Astrocyte (in vitro differentiated cells and primary cell): ENCODE measurements at regions not wholly inside any gene's neighbourhood (a gene's known extent, or its start where the extent isn't known, plus 50 kb on each side); places are given as distances from the start of the nearest gene placed in this dataset.

Experiments used
- DNase-seq: peaks from one replicate; pipeline ENCODE4 v3.0.0-alpha.2; 2010; ENCODE audit warnings: low read depth
- FAIRE-seq: peaks from 2 replicates; lab custom pipeline; 2011; peaks lifted over from hg19 to GRCh38; lab: Jason Lieb, UNC
- H2AFZ ChIP-seq: 2 replicates; pipeline ENCODE4 v1.6.0; 2012; ENCODE audit warnings: low read depth, low read length, inconsistent platforms
- H3K27ac ChIP-seq: 2 replicates; pipeline ENCODE4 v1.5.1; 2011; ENCODE audit warnings: low read depth, low read length, inconsistent platforms
- H3K27me3 ChIP-seq: 2 replicates; pipeline ENCODE4 v1.6.0; 2011; ENCODE audit warnings: low read length, inconsistent platforms; ENCODE audit not compliant: insufficient read depth
- H3K36me3 ChIP-seq: 2 replicates; pipeline ENCODE4 v1.5.1; 2011; ENCODE audit warnings: low read length, inconsistent platforms; ENCODE audit not compliant: insufficient read depth
- H3K4me1 ChIP-seq: 2 replicates; pipeline ENCODE4 v1.5.1; 2011; ENCODE audit warnings: low read length, inconsistent platforms; ENCODE audit not compliant: insufficient read depth
- H3K4me2 ChIP-seq: 2 replicates; pipeline ENCODE4 v1.6.0; 2012; ENCODE audit warnings: low read length, inconsistent platforms
- H3K4me3 ChIP-seq: 2 replicates; pipeline ENCODE4 v1.5.1; 2011; ENCODE audit warnings: low read depth, mild to moderate bottlenecking, low read length, inconsistent platforms; ENCODE audit not compliant: insufficient read depth
- H3K79me2 ChIP-seq: 2 replicates; pipeline ENCODE4 v1.6.0; 2012; ENCODE audit warnings: mild to moderate bottlenecking, low read length, inconsistent platforms; ENCODE audit not compliant: insufficient read depth
- H3K9ac ChIP-seq: 2 replicates; pipeline ENCODE4 v1.6.0; 2012; ENCODE audit warnings: mild to moderate bottlenecking, low read length, inconsistent platforms
- H3K9me3 ChIP-seq: 2 replicates; pipeline ENCODE4 v1.5.1; 2012; ENCODE audit warnings: low read depth, mild to moderate bottlenecking, low read length, inconsistent platforms; ENCODE audit not compliant: insufficient read depth
- H4K20me1 ChIP-seq: 2 replicates; pipeline ENCODE4 v1.6.0; 2012; ENCODE audit warnings: low read length, inconsistent platforms; ENCODE audit not compliant: insufficient read depth
- H3K27ac Mint-ChIP-seq: one replicate; pipeline ENCODE4 v1.8.0; 2021; ENCODE audit warnings: mild to moderate bottlenecking, mixed read lengths; ENCODE audit not compliant: unreplicated experiment
- H3K27me3 Mint-ChIP-seq: one replicate; pipeline ENCODE4 v1.8.0; 2021; ENCODE audit warnings: low read depth, mixed read lengths; ENCODE audit not compliant: unreplicated experiment
- H3K36me3 Mint-ChIP-seq: one replicate; pipeline ENCODE4 v1.8.0; 2021; ENCODE audit warnings: low read depth, mixed read lengths; ENCODE audit not compliant: unreplicated experiment
- H3K4me1 Mint-ChIP-seq: one replicate; pipeline ENCODE4 v1.8.0; 2021; ENCODE audit warnings: low read depth, mixed read lengths; ENCODE audit not compliant: unreplicated experiment
- H3K4me3 Mint-ChIP-seq: one replicate; pipeline ENCODE4 v1.8.0; 2021; ENCODE audit warnings: mild to moderate bottlenecking, moderate library complexity, mixed read lengths; ENCODE audit not compliant: unreplicated experiment
- H3K9me3 Mint-ChIP-seq: one replicate; pipeline ENCODE4 v1.8.0; 2021; ENCODE audit warnings: mild to moderate bottlenecking, mixed read lengths; ENCODE audit not compliant: unreplicated experiment
- EZH2 ChIP-seq: IDR thresholded peaks from 2 replicates; pipeline ENCODE4 v1.6.1; 2012; ENCODE audit warnings: mild to moderate bottlenecking, low read length, inconsistent platforms; ENCODE audit not compliant: insufficient read depth
- TF ChIP-seq, protein P1 (sequence below): IDR thresholded peaks from 2 replicates; pipeline ENCODE4 v1.5.1; 2011; ENCODE audit warnings: low read depth, mild to moderate bottlenecking, inconsistent platforms, low read length, moderate library complexity; ENCODE audit not compliant: insufficient read depth

DNA sequence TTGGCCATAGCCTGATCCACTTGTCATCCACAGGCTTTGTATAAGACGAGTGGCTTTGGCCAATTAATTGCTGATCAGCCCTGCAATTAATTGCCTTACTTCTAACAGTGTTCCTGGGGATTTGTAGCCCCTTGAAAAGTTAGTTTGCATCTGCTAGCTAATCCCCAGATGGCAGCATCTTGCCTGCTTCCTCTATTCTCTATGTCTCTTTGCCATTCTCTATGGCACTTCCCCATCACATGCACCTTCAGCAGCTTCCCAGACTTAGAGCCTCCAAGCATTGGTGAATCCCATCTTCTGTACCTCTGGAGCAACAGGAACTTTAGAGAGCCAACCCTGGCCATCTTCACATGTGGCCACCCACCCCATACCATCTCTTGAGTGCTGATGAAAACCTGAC, 197.0 kb upstream of the DMAC1 start:
- no peak for FAIRE-seq
- H3K4me1 Mint-ChIP-seq: no peaks in the 10 kb centered on the region
- Histone ChIP-seq H3K27ac (no peak overlapping the region), H4K20me1 (no peaks in the 10 kb centered on the region), H3K9ac (no peak overlapping the region), H3K36me3 (no peaks in the 10 kb centered on the region), H3K27me3 (no peaks in the 10 kb centered on the region), H3K9me3 (no peaks in the 10 kb centered on the region), H2AFZ (no peak overlapping the region), H3K4me3 (no peak overlapping the region), H3K79me2 (no peaks in the 10 kb centered on the region), H3K4me1 (no peaks in the 10 kb centered on the region), H3K4me2 (no peak overlapping the region)
- no peak overlapping the region for H3K27ac Mint-ChIP-seq
- H3K27me3 Mint-ChIP-seq: peaks cover 12% of the 10 kb centered on the region
- no peak overlapping the region for H3K4me3 Mint-ChIP-seq
- no peaks in the 10 kb centered on the region for H3K9me3 Mint-ChIP-seq
- DNase-seq: no peak
- peaks cover 3% of the 10 kb centered on the region for H3K36me3 Mint-ChIP-seq
- no peak for TF ChIP-seq EZH2
- TF ChIP-seq, protein P1, sequence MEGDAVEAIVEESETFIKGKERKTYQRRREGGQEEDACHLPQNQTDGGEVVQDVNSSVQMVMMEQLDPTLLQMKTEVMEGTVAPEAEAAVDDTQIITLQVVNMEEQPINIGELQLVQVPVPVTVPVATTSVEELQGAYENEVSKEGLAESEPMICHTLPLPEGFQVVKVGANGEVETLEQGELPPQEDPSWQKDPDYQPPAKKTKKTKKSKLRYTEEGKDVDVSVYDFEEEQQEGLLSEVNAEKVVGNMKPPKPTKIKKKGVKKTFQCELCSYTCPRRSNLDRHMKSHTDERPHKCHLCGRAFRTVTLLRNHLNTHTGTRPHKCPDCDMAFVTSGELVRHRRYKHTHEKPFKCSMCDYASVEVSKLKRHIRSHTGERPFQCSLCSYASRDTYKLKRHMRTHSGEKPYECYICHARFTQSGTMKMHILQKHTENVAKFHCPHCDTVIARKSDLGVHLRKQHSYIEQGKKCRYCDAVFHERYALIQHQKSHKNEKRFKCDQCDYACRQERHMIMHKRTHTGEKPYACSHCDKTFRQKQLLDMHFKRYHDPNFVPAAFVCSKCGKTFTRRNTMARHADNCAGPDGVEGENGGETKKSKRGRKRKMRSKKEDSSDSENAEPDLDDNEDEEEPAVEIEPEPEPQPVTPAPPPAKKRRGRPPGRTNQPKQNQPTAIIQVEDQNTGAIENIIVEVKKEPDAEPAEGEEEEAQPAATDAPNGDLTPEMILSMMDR: no peak

DNA sequence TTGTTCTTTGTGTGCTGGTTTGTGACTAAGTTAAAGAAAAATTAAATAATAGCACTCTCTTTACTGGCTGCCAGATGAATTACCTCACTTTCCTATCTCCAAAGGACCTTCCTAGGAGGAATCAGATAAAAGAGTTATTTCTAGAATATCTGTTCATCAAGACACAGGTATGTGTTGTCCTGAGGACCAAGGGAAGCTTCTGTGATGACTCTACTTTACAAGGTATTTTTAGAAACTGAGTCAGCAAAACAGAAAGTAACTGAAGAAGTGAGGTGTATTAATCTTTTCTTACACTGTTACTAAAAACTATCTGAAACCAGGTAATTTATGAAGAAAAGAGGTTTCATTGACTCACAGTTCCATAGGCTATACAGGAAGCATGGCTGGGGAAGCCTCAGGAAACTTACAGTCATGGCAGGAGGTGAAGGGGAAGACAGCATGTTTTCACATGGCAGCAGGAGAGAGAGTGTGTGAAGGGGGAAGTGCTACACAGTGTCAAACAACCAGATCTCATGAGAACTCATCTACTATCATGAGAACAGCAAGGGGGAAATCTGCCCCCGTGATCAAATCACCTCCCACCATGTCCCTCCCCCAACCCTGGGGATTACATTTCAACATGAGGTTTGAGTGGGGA, 189.2 kb upstream of the DMAC1 start:
- H2AFZ ChIP-seq: no peak overlapping the region
- no peaks in the 10 kb centered on the region for H3K36me3 ChIP-seq
- no peak overlapping the region for H3K4me2 ChIP-seq
- Mint-ChIP-seq H3K9me3 (peaks cover 3% of the 10 kb centered on the region), H3K4me1 (no peaks in the 10 kb centered on the region), H3K4me3 (no peak overlapping the region), H3K36me3 (no peaks in the 10 kb centered on the region), H3K27me3 (no peaks in the 10 kb centered on the region), H3K27ac (no peak overlapping the region)
- no peaks in the 10 kb centered on the region for H4K20me1 ChIP-seq
- TF ChIP-seq, protein P1: no peak
- no peak for TF ChIP-seq EZH2
- no peaks in the 10 kb centered on the region for H3K4me1 ChIP-seq
- no peak overlapping the region for H3K9ac ChIP-seq
- no peaks in the 10 kb centered on the region for H3K27me3 ChIP-seq
- FAIRE-seq (no peak), DNase-seq (no peak)
- no peak overlapping the region for H3K27ac ChIP-seq
- H3K79me2 ChIP-seq: no peaks in the 10 kb centered on the region
- no peak overlapping the region for H3K4me3 ChIP-seq
- no peaks in the 10 kb centered on the region for H3K9me3 ChIP-seq

DNA sequence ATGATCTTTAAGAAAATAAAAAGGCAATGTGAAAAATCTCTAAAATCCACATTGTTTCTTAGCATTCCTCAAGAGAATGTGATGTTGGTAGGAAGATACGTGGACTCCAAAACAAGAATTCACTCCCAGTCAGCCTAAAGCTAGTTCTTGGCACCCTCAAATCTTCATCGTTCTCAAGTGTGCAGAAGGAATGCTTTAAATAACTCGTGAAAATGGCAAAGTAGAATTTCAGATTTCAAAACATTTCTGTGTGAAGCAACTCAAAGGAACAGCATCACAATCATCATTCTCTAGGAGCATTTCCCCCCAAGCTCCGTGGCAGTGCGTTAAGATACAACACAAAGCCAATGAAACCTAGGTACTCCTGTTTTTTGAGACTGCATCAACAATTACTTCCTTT, 185.1 kb upstream of the DMAC1 start:
- no peak for FAIRE-seq
- H3K79me2 ChIP-seq: no peaks in the 10 kb centered on the region

More for the DNA sequence above, 185.1 kb upstream of the DMAC1 start:
- peaks cover 3% of the 10 kb centered on the region for H3K9me3 Mint-ChIP-seq
- Histone ChIP-seq H3K4me3 (no peak overlapping the region), H3K9me3 (no peaks in the 10 kb centered on the region), H4K20me1 (no peaks in the 10 kb centered on the region), H3K36me3 (no peaks in the 10 kb centered on the region), H3K4me1 (no peaks in the 10 kb centered on the region), H3K4me2 (no peak overlapping the region), H2AFZ (no peak overlapping the region), H3K9ac (no peak overlapping the region), H3K27ac (no peak overlapping the region), H3K27me3 (no peaks in the 10 kb centered on the region)
- H3K4me1 Mint-ChIP-seq: no peaks in the 10 kb centered on the region
- H3K27ac Mint-ChIP-seq: no peak overlapping the region
- no peak overlapping the region for H3K4me3 Mint-ChIP-seq
- DNase-seq: no peak
- TF ChIP-seq, protein P1: no peak
- no peak for TF ChIP-seq EZH2
- H3K36me3 Mint-ChIP-seq: no peaks in the 10 kb centered on the region
- H3K27me3 Mint-ChIP-seq: peaks cover 2% of the 10 kb centered on the region
